PC-9 (cell line): ENCODE measurements at regions not wholly inside any gene's neighbourhood (a gene's known extent, or its start where the extent isn't known, plus 50 kb on each side); places are given as distances from the start of the nearest gene placed in this dataset.

Source experiments
- BruUV-seq: library from RNA; stranded (reverse); fragments of 400-500 nt; replicated peaks from 2 replicates; lab custom pipeline; 2021; lab: Mats Ljungman, UMichigan
- CTCF ChIA-PET: fragments of 300-600 bp; sonication (Branson Sonifier 250); formaldehyde crosslinking; loops from one replicate; lab custom pipeline; 2022; ENCODE audit warnings: antibody characterized with exemption; lab: Charles Lee
- POLR2A ChIA-PET: fragments of 300-600 bp; sonication (Branson Sonifier 250); formaldehyde crosslinking; loops from one replicate; lab custom pipeline; 2022; ENCODE audit warnings: antibody characterized with exemption; ENCODE audit not compliant: unreplicated experiment; lab: Charles Lee
- DNase-seq, 2 experiments: peaks; one replicate each; pipeline versions ENCODE4 v3.0.0 to v3.0.0-alpha.2; 2015 to 2022; ENCODE audit warnings: mixed read lengths in 1 of 2
- H2AFZ ChIP-seq: fragments of 200-600 bp; sonication (generic); 2 replicates; pipeline ENCODE4 v1.8.1; 2017; ENCODE audit warnings: antibody characterized with exemption
- H3F3A ChIP-seq: fragments of 200-600 bp; sonication (generic); 2 replicates; pipeline ENCODE4 v1.8.1; 2017; ENCODE audit warnings: antibody characterized with exemption, mild to moderate bottlenecking, low read depth; ENCODE audit not compliant: insufficient read depth
- H3K27ac ChIP-seq: fragments of 200-600 bp; sonication (generic); 2 replicates; pipeline ENCODE4 v1.6.1; 2016; ENCODE audit warnings: mixed run types
- H3K27me3 ChIP-seq: fragments of 200-600 bp; sonication (generic); 2 replicates; pipeline ENCODE4 v1.6.1; 2016; ENCODE audit warnings: low read depth, mixed run types; ENCODE audit not compliant: insufficient read depth
- H3K36me3 ChIP-seq: fragments of 200-600 bp; sonication (generic); 2 replicates; pipeline ENCODE4 v1.6.1; 2016; ENCODE audit warnings: low read depth, mixed run types
- H3K4me1 ChIP-seq: fragments of 200-600 bp; sonication (generic); replicated peaks from 2 replicates; pipeline ENCODE4 v1.6.1; 2016; ENCODE audit warnings: mixed run types; ENCODE audit not compliant: insufficient read depth
- H3K4me2 ChIP-seq: fragments of 200-600 bp; sonication (generic); 2 replicates; pipeline ENCODE4 v1.6.1; 2017; ENCODE audit warnings: mixed run types
- H3K4me3 ChIP-seq: fragments of 200-600 bp; sonication (generic); 2 replicates; pipeline ENCODE4 v1.6.1; 2016; ENCODE audit warnings: mixed run types
- H3K79me2 ChIP-seq: fragments of 200-600 bp; sonication (generic); 2 replicates; pipeline ENCODE4 v1.6.1; 2017; ENCODE audit warnings: low read depth, mixed run types
- H3K9me2 ChIP-seq: fragments of 200-600 bp; sonication (generic); 2 replicates; pipeline ENCODE4 v1.8.1; 2017; ENCODE audit warnings: mild to moderate bottlenecking; ENCODE audit not compliant: insufficient read depth
- H3K9me3 ChIP-seq: fragments of 200-600 bp; sonication (generic); 2 replicates; pipeline ENCODE4 v1.8.1; 2016; ENCODE audit warnings: low read depth; ENCODE audit not compliant: insufficient read depth
- H4K20me1 ChIP-seq: fragments of 200-600 bp; sonication (generic); 2 replicates; pipeline ENCODE4 v1.8.1; 2017; ENCODE audit not compliant: insufficient read depth
- EZH2 ChIP-seq: fragments of 200-600 bp; sonication (generic); IDR thresholded peaks from 2 replicates; pipeline ENCODE4 v1.8.0; 2017; ENCODE audit warnings: antibody characterized with exemption, low read depth
- intact Hi-C: fragments of 100-400 bp; cut with micrococcal nuclease; formaldehyde crosslinking; loops from one replicate; pipeline ENCODE4 v1.10.0; 2022; ENCODE audit not compliant: unreplicated experiment
- TF ChIP-seq, protein P1 (sequence below): fragments of 200-600 bp; sonication (generic); conservative IDR thresholded peaks from 2 replicates; pipeline ENCODE4 v1.6.1; 2017; ENCODE audit warnings: mixed run types, antibody characterized with exemption, mild to moderate bottlenecking, moderate library complexity

DNA sequence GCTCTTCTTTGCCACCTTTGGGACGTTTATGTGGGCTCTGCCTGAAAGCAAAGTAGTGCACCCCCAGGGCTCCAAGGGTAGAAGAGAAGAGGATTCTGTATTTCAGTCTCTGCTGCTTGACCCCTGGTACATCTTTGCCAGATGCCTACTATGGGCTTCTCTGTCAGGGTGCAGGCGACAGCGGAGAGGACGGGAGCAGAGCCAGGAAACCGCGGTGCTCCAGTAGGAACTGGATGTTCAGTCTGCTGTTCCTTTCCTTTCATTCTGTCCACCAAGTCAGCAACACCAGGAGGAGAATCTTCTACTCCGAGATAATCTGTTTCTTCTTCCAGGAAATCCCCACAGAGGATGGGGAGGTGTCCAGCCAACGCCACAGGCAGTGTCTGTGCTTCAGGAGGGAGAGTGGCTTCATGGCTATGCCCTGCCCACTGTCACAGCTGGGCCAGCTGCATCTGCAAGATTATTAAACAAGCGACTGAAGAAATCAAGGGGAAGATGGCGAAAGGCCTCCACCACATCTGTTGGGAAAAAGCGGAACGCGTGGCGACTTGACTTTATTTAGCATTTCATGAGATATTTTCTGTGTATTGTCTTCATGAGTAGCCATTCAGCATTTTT lies 398.3 kb downstream of the IRX1 start:
- H3K4me1 ChIP-seq: no peaks in the 10 kb centered on the region
- H3K9me2 ChIP-seq: no peaks in the 10 kb centered on the region
- no peaks in the 10 kb centered on the region for H4K20me1 ChIP-seq
- H3K27ac ChIP-seq: no peak overlapping the region
- H3K4me3 ChIP-seq: no peak overlapping the region
- H3K4me2 ChIP-seq: no peak overlapping the region
- H3K79me2 ChIP-seq: no peaks in the 10 kb centered on the region
- no peaks in the 10 kb centered on the region for H3K36me3 ChIP-seq
- BruUV-seq: no TSS peak
- H2AFZ ChIP-seq: no peak overlapping the region
- no peak for DNase-seq
- no peaks in the 10 kb centered on the region for H3K9me3 ChIP-seq
- TF ChIP-seq, protein P1, sequence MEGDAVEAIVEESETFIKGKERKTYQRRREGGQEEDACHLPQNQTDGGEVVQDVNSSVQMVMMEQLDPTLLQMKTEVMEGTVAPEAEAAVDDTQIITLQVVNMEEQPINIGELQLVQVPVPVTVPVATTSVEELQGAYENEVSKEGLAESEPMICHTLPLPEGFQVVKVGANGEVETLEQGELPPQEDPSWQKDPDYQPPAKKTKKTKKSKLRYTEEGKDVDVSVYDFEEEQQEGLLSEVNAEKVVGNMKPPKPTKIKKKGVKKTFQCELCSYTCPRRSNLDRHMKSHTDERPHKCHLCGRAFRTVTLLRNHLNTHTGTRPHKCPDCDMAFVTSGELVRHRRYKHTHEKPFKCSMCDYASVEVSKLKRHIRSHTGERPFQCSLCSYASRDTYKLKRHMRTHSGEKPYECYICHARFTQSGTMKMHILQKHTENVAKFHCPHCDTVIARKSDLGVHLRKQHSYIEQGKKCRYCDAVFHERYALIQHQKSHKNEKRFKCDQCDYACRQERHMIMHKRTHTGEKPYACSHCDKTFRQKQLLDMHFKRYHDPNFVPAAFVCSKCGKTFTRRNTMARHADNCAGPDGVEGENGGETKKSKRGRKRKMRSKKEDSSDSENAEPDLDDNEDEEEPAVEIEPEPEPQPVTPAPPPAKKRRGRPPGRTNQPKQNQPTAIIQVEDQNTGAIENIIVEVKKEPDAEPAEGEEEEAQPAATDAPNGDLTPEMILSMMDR: no peak
- TF ChIP-seq EZH2: no peak
- peaks cover 93% of the 10 kb centered on the region for H3K27me3 ChIP-seq
- CTCF ChIA-PET: no interaction called here
- POLR2A ChIA-PET: no interaction called here
- intact Hi-C loops: no loop called here
- H3F3A ChIP-seq: no peaks in the 10 kb centered on the region

DNA sequence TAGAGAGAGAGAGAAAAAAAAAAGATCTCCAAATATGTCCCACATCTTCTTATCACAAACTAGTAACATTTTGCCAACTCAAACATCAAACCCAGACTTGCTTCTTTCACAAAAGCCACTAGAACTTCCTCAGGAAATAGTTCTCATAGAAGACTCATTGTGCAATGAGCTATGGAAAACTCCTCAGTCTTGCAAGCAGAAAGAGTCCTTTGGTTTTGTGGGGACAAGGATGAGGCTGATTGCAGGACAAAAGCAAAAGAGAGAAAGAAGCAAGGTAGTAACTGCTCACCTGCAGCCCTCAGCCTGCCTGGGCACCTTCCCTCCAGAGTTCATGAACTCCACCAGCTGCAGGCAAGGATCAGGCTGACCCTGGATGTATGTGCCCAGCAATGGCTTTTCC lies 399.0 kb downstream of the IRX1 start:
- no peak for TF ChIP-seq EZH2
- TF ChIP-seq, protein P1: no peak
- Histone ChIP-seq H3K79me2 (no peaks in the 10 kb centered on the region), H3K4me3 (no peak overlapping the region), H3K27ac (no peak overlapping the region), H3K4me1 (no peaks in the 10 kb centered on the region), H3K9me3 (no peaks in the 10 kb centered on the region), H3F3A (no peaks in the 10 kb centered on the region), H4K20me1 (no peaks in the 10 kb centered on the region), H2AFZ (no peak overlapping the region), H3K4me2 (no peak overlapping the region), H3K9me2 (no peaks in the 10 kb centered on the region), H3K36me3 (no peaks in the 10 kb centered on the region), H3K27me3 (peaks cover 96% of the 10 kb centered on the region)
- POLR2A ChIA-PET: no interaction called here
- intact Hi-C loops: no loop called here
- no TSS peak for BruUV-seq
- CTCF ChIA-PET: no interaction called here
- no peak for DNase-seq

DNA sequence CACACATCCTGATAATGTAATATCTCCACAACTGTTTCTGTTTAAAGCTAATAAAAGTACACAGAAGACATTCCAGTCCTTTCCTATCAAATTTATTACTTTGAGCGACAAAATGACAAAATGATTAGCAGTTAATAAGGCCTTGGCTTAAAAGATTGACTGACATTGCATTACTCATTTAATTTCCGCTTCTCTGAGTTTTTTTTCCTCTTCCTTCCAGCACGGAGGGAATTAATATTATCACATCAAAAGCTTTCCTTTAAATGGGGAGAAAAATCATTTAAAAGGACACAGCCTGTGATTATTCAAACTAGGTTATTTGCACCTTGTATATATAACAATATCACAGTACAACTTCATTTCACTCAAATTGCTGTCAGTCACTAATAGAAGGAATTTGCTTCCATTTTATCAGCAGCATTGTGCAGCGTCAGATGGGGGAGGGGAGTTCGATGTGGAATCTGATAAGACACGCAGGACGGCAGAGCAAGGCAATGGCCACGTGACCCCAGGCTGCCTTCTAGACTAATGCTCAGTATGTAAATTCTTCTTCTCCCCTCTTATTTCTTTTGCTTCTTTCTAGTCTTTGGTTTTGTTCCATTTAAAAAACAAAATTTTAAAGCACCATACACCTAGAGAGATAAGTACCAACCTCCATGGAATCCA lies 400.5 kb downstream of the IRX1 start:
- TF ChIP-seq EZH2: no peak
- TF ChIP-seq, protein P1: no peak
- Histone ChIP-seq H3K27me3 (peaks cover 98% of the 10 kb centered on the region), H2AFZ (no peak overlapping the region), H3K9me2 (no peaks in the 10 kb centered on the region), H3K36me3 (no peaks in the 10 kb centered on the region), H3F3A (no peaks in the 10 kb centered on the region), H4K20me1 (no peaks in the 10 kb centered on the region), H3K4me2 (no peak overlapping the region), H3K9me3 (no peaks in the 10 kb centered on the region), H3K4me1 (no peaks in the 10 kb centered on the region), H3K79me2 (no peaks in the 10 kb centered on the region), H3K4me3 (no peak overlapping the region), H3K27ac (no peak overlapping the region)
- no TSS peak for BruUV-seq
- ChIA-PET CTCF (no interaction called here), POLR2A (no interaction called here)
- DNase-seq: no peak
- intact Hi-C loops: no loop called here
